ENCODE measurements at regions not wholly inside any gene's neighbourhood (a gene's known extent, or its start where the extent isn't known, plus 50 kb on each side); places are given as distances from the start of the nearest gene placed in this dataset.
A peak's percentile ranks its signal among the peaks of the same experiment; 100 is the strongest.

DNA sequence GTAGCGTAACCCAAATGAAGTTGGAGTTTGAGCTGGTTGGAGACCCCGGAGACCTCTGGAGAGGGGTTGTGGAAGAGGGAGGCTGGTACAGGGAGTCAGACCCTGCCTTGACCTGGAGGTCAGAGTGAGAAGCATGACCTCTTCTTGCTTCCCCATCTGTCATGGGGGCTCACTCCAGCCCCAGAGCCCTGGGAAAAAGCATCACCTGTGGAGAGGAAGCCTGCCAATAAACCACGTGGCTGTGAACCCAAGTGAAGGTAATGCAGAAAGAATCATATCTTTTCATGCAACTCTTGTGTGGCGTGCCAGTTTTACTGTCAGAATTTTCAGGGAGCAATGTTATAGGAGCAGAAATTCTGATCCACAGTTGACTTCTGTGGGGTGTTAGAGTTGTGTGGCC is 178.5 kb upstream of the PRICKLE1 start:
- Histone ChIP-seq H3K9me3 (ENCODE audit: control insufficient read depth, insufficient read depth, low read depth, low read length) (peaks cover 2% of the 10 kb centered on the region; the same call in 1 of the 2 replicates), H3K4me1 (ENCODE audit: control insufficient read depth, insufficient read depth, low read length) (no peaks in the 10 kb centered on the region), H3K4me3 (ENCODE audit: low read depth, low read length) (no peak overlapping the region), H3K36me3 (ENCODE audit: control insufficient read depth in 2 of 2, insufficient read depth in 1 of 2, low read length in 2 of 2) (no peaks in the 10 kb centered on the region), H3K27ac (ENCODE audit: extremely low read depth, low read depth, low read length) (no peak overlapping the region)
- POLR2A ChIA-PET, result no interaction called here
- no peak for TF ChIP-seq ZNF140 (tag by site-specific recombination; IDR thresholded peaks at IDR 0.05)
- TF ChIP-seq ZNF571 (tag by site-specific recombination; IDR thresholded peaks at IDR 0.05), result no peak
- no peak for TF ChIP-seq SETDB1 (IDR thresholded peaks at IDR 0.05; ENCODE audit: insufficient read length, low read length)
- no peak for TF ChIP-seq FEZF1 (tag by site-specific recombination; IDR thresholded peaks at IDR 0.05)
- TF ChIP-seq ZNF521 (tag by site-specific recombination; IDR thresholded peaks at IDR 0.05), result no peak
- TF ChIP-seq, protein P1, sequence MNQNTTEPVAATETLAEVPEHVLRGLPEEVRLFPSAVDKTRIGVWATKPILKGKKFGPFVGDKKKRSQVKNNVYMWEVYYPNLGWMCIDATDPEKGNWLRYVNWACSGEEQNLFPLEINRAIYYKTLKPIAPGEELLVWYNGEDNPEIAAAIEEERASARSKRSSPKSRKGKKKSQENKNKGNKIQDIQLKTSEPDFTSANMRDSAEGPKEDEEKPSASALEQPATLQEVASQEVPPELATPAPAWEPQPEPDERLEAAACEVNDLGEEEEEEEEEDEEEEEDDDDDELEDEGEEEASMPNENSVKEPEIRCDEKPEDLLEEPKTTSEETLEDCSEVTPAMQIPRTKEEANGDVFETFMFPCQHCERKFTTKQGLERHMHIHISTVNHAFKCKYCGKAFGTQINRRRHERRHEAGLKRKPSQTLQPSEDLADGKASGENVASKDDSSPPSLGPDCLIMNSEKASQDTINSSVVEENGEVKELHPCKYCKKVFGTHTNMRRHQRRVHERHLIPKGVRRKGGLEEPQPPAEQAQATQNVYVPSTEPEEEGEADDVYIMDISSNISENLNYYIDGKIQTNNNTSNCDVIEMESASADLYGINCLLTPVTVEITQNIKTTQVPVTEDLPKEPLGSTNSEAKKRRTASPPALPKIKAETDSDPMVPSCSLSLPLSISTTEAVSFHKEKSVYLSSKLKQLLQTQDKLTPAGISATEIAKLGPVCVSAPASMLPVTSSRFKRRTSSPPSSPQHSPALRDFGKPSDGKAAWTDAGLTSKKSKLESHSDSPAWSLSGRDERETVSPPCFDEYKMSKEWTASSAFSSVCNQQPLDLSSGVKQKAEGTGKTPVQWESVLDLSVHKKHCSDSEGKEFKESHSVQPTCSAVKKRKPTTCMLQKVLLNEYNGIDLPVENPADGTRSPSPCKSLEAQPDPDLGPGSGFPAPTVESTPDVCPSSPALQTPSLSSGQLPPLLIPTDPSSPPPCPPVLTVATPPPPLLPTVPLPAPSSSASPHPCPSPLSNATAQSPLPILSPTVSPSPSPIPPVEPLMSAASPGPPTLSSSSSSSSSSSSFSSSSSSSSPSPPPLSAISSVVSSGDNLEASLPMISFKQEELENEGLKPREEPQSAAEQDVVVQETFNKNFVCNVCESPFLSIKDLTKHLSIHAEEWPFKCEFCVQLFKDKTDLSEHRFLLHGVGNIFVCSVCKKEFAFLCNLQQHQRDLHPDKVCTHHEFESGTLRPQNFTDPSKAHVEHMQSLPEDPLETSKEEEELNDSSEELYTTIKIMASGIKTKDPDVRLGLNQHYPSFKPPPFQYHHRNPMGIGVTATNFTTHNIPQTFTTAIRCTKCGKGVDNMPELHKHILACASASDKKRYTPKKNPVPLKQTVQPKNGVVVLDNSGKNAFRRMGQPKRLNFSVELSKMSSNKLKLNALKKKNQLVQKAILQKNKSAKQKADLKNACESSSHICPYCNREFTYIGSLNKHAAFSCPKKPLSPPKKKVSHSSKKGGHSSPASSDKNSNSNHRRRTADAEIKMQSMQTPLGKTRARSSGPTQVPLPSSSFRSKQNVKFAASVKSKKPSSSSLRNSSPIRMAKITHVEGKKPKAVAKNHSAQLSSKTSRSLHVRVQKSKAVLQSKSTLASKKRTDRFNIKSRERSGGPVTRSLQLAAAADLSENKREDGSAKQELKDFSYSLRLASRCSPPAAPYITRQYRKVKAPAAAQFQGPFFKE (tag by site-specific recombination; IDR thresholded peaks at IDR 0.05; ENCODE audit: borderline replicate concordance), result no peak
- no peak for TF ChIP-seq ZNF391 (tag by site-specific recombination; IDR thresholded peaks at IDR 0.05; ENCODE audit: borderline replicate concordance, low read depth)
- TF ChIP-seq ZNF248 (tag by site-specific recombination; IDR thresholded peaks at IDR 0.05), result no peak
- no peak for TF ChIP-seq YY2 (tag by site-specific recombination; IDR thresholded peaks at IDR 0.05)
- TF ChIP-seq, protein P2, sequence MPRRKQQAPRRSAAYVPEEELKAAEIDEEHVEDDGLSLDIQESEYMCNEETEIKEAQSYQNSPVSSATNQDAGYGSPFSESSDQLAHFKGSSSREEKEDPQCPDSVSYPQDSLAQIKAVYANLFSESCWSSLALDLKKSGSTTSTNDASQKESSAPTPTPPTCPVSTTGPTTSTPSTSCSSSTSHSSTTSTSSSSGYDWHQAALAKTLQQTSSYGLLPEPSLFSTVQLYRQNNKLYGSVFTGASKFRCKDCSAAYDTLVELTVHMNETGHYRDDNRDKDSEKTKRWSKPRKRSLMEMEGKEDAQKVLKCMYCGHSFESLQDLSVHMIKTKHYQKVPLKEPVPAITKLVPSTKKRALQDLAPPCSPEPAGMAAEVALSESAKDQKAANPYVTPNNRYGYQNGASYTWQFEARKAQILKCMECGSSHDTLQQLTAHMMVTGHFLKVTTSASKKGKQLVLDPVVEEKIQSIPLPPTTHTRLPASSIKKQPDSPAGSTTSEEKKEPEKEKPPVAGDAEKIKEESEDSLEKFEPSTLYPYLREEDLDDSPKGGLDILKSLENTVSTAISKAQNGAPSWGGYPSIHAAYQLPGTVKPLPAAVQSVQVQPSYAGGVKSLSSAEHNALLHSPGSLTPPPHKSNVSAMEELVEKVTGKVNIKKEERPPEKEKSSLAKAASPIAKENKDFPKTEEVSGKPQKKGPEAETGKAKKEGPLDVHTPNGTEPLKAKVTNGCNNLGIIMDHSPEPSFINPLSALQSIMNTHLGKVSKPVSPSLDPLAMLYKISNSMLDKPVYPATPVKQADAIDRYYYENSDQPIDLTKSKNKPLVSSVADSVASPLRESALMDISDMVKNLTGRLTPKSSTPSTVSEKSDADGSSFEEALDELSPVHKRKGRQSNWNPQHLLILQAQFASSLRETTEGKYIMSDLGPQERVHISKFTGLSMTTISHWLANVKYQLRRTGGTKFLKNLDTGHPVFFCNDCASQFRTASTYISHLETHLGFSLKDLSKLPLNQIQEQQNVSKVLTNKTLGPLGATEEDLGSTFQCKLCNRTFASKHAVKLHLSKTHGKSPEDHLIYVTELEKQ (tag by site-specific recombination; IDR thresholded peaks at IDR 0.05; ENCODE audit: borderline replicate concordance), result no peak
- TF ChIP-seq ZNF292 (tag by site-specific recombination; IDR thresholded peaks at IDR 0.05; ENCODE audit: borderline replicate concordance, low read depth), result no peak
- CTCF ChIA-PET, result interaction anchor here (1.1 kb wide), 1 partner anchor 9 kb away, joined by 3 read pairs; no protein-coding TSS in a partner anchor

DNA sequence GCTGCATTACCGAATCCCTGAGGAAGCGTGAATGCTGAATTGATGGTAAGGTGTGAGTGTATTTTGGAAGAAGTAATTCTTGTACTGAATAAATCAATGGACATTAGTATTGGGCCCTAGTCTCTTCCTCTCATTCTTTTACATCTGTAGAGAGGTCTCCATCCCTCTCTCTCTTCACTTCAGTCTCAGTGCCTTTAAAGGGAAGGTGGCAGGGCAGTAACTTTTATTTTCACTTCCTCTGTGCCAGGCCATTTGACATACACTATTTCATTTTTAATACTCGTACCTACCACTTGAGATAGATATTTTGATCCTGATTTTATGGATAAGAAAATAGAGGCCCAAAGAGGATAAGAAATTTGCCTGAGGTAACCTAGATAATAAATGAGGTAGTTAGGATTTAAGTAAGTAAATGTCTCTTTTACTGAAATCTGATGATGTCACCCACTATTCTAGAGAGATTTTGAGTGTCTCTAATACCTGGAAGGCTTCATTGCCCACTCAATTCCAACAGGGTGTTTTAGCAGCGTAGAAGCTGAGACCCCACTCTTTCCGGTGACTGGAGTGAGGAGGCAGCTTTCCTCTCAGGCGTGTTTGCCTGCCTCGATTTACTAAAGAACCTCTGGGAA is 177.9 kb upstream of the PRICKLE1 start:
- Histone ChIP-seq H3K4me1 (ENCODE audit: control insufficient read depth, insufficient read depth, low read length) (no peaks in the 10 kb centered on the region), H3K4me3 (ENCODE audit: low read depth, low read length) (no peak overlapping the region), H3K9me3 (ENCODE audit: control insufficient read depth, insufficient read depth, low read depth, low read length) (peaks cover 2% of the 10 kb centered on the region; the same call in 1 of the 2 replicates), H3K36me3 (ENCODE audit: control insufficient read depth in 2 of 2, insufficient read depth in 1 of 2, low read length in 2 of 2) (no peaks in the 10 kb centered on the region), H3K27ac (ENCODE audit: extremely low read depth, low read depth, low read length) (no peak overlapping the region)
- TF ChIP-seq, protein P1 (tag by site-specific recombination; IDR thresholded peaks at IDR 0.05; ENCODE audit: borderline replicate concordance), result no peak
- TF ChIP-seq, protein P3, sequence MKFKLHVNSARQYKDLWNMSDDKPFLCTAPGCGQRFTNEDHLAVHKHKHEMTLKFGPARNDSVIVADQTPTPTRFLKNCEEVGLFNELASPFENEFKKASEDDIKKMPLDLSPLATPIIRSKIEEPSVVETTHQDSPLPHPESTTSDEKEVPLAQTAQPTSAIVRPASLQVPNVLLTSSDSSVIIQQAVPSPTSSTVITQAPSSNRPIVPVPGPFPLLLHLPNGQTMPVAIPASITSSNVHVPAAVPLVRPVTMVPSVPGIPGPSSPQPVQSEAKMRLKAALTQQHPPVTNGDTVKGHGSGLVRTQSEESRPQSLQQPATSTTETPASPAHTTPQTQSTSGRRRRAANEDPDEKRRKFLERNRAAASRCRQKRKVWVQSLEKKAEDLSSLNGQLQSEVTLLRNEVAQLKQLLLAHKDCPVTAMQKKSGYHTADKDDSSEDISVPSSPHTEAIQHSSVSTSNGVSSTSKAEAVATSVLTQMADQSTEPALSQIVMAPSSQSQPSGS (tag by site-specific recombination; IDR thresholded peaks at IDR 0.05; ENCODE audit: low read depth), result peak; percentile 62; the same call in 1 of the 2 replicates
- no peak for TF ChIP-seq ZBTB7A (tag by site-specific recombination; IDR thresholded peaks at IDR 0.05; ENCODE audit: low read depth)
- TF ChIP-seq ZNF747 (tag by site-specific recombination; IDR thresholded peaks at IDR 0.05), result no peak
- POLR2A ChIA-PET, result no interaction called here
- CTCF ChIA-PET, result interaction anchor here (1.1 kb wide), 1 partner anchor 8 kb away, joined by 3 read pairs; no protein-coding TSS in a partner anchor
